ENCODE measurements at regions not wholly inside any gene's neighbourhood (a gene's known extent, or its start where the extent isn't known, plus 50 kb on each side); places are given as distances from the start of the nearest gene placed in this dataset.

GRCh38 chr16:5615868-5616642, 518.5 kb upstream of the EEF2KMT start:
- ChIA-PET CTCF (interaction anchor here (0.6 to 1.5 kb wide), 10 partner anchors 10 to 1763 kb away, joined by 3 to 7 read pairs (median 4); no protein-coding TSS in a partner anchor), POLR2A (no interaction called here)
- TF ChIP-seq PKNOX1 (IDR thresholded peaks at IDR 0.05) (peak; percentile 69), ELF4 (IDR thresholded peaks at IDR 0.05) (no peak), FOXA1 (IDR thresholded peaks at IDR 0.05) (no peak), SUZ12 (IDR thresholded peaks at IDR 0.05) (no peak)
- peak; percentile 76 for DNase-seq (ENCODE audit: extremely low spot score)

GRCh38 chr16:5607169-5607568, 509.6 kb upstream of the EEF2KMT start:
- no peak for DNase-seq (ENCODE audit: extremely low spot score)
- POLR2A ChIA-PET: no interaction called here
- CTCF ChIA-PET: no interaction called here
- TF ChIP-seq ARNT (IDR thresholded peaks at IDR 0.05): no peak
- TF ChIP-seq SUZ12 (IDR thresholded peaks at IDR 0.05): no peak
- TF ChIP-seq BHLHE40 (IDR thresholded peaks at IDR 0.05; ENCODE audit: borderline replicate concordance): no peak
- no peak for TF ChIP-seq FOXM1 (IDR thresholded peaks at IDR 0.05; ENCODE audit: borderline replicate concordance)
- no peak for TF ChIP-seq LEF1 (IDR thresholded peaks at IDR 0.05; ENCODE audit: borderline replicate concordance)
- no peak for TF ChIP-seq HDGF (IDR thresholded peaks at IDR 0.05; ENCODE audit: borderline replicate concordance)
- no peak for TF ChIP-seq FOXA1 (IDR thresholded peaks at IDR 0.05)
- no peak for TF ChIP-seq TARDBP (IDR thresholded peaks at IDR 0.05)
- no peak for TF ChIP-seq L3MBTL2 (conservative IDR thresholded peaks at IDR 0.05)
- TF ChIP-seq FOXK2 (IDR thresholded peaks at IDR 0.05): no peak
- no peak for TF ChIP-seq CTBP1 (IDR thresholded peaks at IDR 0.05; ENCODE audit: borderline replicate concordance)
- TF ChIP-seq ZNF384 (IDR thresholded peaks at IDR 0.05): no peak
- no peak for TF ChIP-seq NFRKB (IDR thresholded peaks at IDR 0.05)
- TF ChIP-seq ELF4 (IDR thresholded peaks at IDR 0.05): no peak
- no peak for TF ChIP-seq PKNOX1 (IDR thresholded peaks at IDR 0.05)

GRCh38 chr16:5605404-5605803, 507.8 kb upstream of the EEF2KMT start:
- POLR2A ChIA-PET: no interaction called here
- CTCF ChIA-PET: no interaction called here
- no peak for TF ChIP-seq PKNOX1 (IDR thresholded peaks at IDR 0.05)
- TF ChIP-seq NFRKB (IDR thresholded peaks at IDR 0.05): no peak
- TF ChIP-seq SUZ12 (IDR thresholded peaks at IDR 0.05): no peak
- TF ChIP-seq LEF1 (IDR thresholded peaks at IDR 0.05; ENCODE audit: borderline replicate concordance): no peak
- no peak for TF ChIP-seq FOXK2 (IDR thresholded peaks at IDR 0.05)
- no peak for TF ChIP-seq ARNT (IDR thresholded peaks at IDR 0.05)
- no peak for TF ChIP-seq ELF4 (IDR thresholded peaks at IDR 0.05)
- no peak for TF ChIP-seq HDGF (IDR thresholded peaks at IDR 0.05; ENCODE audit: borderline replicate concordance)
- TF ChIP-seq FOXA1 (IDR thresholded peaks at IDR 0.05): no peak
- TF ChIP-seq L3MBTL2 (conservative IDR thresholded peaks at IDR 0.05): no peak
- TF ChIP-seq CTBP1 (IDR thresholded peaks at IDR 0.05; ENCODE audit: borderline replicate concordance): no peak
- TF ChIP-seq FOXM1 (IDR thresholded peaks at IDR 0.05; ENCODE audit: borderline replicate concordance): no peak
- TF ChIP-seq TARDBP (IDR thresholded peaks at IDR 0.05): no peak
- TF ChIP-seq BHLHE40 (IDR thresholded peaks at IDR 0.05; ENCODE audit: borderline replicate concordance): no peak
- no peak for TF ChIP-seq SP1 (IDR thresholded peaks at IDR 0.05)
- no peak for TF ChIP-seq ZNF384 (IDR thresholded peaks at IDR 0.05)
- no peak for DNase-seq (ENCODE audit: extremely low spot score)

DNA sequence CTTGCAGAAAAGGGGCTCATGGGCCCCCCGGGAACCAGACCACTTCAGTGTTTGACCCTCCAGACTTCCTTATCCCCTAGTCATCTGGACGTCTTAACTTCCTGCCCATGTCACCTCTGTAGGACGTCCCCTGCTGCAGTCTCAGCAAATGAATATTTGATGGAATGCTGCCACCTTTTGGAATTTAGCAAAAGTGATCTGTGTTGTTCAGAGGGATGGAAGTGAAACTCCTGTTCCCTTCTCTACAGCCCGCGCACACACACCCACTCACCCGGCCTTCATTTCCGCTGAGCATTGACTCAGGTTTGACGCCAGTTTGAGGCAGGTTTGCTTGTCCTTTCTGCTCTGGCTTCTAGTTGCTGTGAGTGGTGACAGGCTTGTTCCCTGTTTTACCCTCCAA, 507.2 kb upstream of the EEF2KMT start:
- DNase-seq (ENCODE audit: extremely low spot score): peak; percentile 35
- ChIA-PET POLR2A (no interaction called here), CTCF (no interaction called here)
- TF ChIP-seq HDGF (IDR thresholded peaks at IDR 0.05; ENCODE audit: borderline replicate concordance) (no peak), FOXA1 (IDR thresholded peaks at IDR 0.05) (no peak), SP1 (IDR thresholded peaks at IDR 0.05) (no peak), FOXK2 (IDR thresholded peaks at IDR 0.05) (no peak), LEF1 (IDR thresholded peaks at IDR 0.05; ENCODE audit: borderline replicate concordance) (no peak), CTBP1 (IDR thresholded peaks at IDR 0.05; ENCODE audit: borderline replicate concordance) (no peak)

DNA sequence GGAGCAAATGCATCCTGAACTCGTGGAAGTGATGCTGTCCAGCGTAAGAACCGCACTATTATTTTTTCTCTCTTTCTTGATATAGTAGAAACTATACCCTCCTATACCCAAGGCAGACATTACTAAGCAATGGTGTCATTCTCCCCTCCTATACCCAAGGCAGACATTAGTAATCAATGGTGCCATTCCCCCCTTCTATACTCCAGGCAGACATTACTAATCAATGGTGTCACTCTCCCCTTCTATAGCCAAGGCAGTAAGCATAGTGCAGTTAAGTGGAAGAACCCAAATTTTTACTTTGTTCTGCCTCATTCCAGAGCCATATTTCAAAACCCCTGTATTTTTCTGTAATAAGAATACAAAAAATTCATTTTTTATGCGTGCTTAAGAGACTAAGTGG, 506.2 kb upstream of the EEF2KMT start:
- no peak for DNase-seq (ENCODE audit: extremely low spot score)
- POLR2A ChIA-PET: no interaction called here
- no peak for TF ChIP-seq BHLHE40 (IDR thresholded peaks at IDR 0.05; ENCODE audit: borderline replicate concordance)
- TF ChIP-seq FOXM1 (IDR thresholded peaks at IDR 0.05; ENCODE audit: borderline replicate concordance): no peak
- TF ChIP-seq SP1 (IDR thresholded peaks at IDR 0.05): no peak
- TF ChIP-seq FOXK2 (IDR thresholded peaks at IDR 0.05): no peak
- TF ChIP-seq NFRKB (IDR thresholded peaks at IDR 0.05): no peak
- TF ChIP-seq SUZ12 (IDR thresholded peaks at IDR 0.05): no peak
- no peak for TF ChIP-seq ELF4 (IDR thresholded peaks at IDR 0.05)
- TF ChIP-seq FOXA1 (IDR thresholded peaks at IDR 0.05): no peak
- no peak for TF ChIP-seq PKNOX1 (IDR thresholded peaks at IDR 0.05)
- TF ChIP-seq TARDBP (IDR thresholded peaks at IDR 0.05): no peak
- CTCF ChIA-PET: no interaction called here

DNA sequence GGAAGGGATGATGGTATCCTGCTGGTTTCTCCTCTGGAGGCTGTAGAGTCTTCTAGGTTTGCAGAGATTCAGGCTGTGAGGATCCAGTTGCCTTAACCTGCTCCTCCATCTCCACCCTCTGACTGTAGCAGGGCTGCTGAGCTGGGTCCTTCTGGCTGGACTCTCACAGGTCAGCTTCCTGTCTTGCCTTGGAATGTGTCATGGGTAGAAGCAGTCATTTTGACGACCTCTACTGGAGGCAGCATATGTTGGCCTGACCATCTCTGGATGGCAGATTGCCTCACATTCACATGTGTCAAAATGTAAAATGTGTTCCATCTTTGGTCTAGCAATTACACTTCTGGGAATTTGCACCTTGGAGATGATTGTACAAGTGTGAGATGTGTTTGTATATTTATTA, 504.4 kb upstream of the EEF2KMT start:
- no peak for DNase-seq (ENCODE audit: extremely low spot score)
- TF ChIP-seq ZNF384 (IDR thresholded peaks at IDR 0.05) (no peak), ELF4 (IDR thresholded peaks at IDR 0.05) (no peak), SP1 (IDR thresholded peaks at IDR 0.05) (no peak), FOXM1 (IDR thresholded peaks at IDR 0.05; ENCODE audit: borderline replicate concordance) (no peak), CTBP1 (IDR thresholded peaks at IDR 0.05; ENCODE audit: borderline replicate concordance) (no peak), PKNOX1 (IDR thresholded peaks at IDR 0.05) (no peak), HDGF (IDR thresholded peaks at IDR 0.05; ENCODE audit: borderline replicate concordance) (no peak), TARDBP (IDR thresholded peaks at IDR 0.05) (no peak), NFRKB (IDR thresholded peaks at IDR 0.05) (no peak), LEF1 (IDR thresholded peaks at IDR 0.05; ENCODE audit: borderline replicate concordance) (no peak), FOXA1 (IDR thresholded peaks at IDR 0.05) (no peak), BHLHE40 (IDR thresholded peaks at IDR 0.05; ENCODE audit: borderline replicate concordance) (no peak), SUZ12 (IDR thresholded peaks at IDR 0.05) (no peak), ARNT (IDR thresholded peaks at IDR 0.05) (no peak), FOXK2 (IDR thresholded peaks at IDR 0.05) (no peak), L3MBTL2 (conservative IDR thresholded peaks at IDR 0.05) (no peak)
- ChIA-PET CTCF (interaction anchor here (2.1 kb wide), 1 partner anchor 14 kb away, joined by 6 read pairs; no protein-coding TSS in a partner anchor), POLR2A (no interaction called here)
